Left lobe of liver (tissue), 2 donors: ENCODE measurements at regions not wholly inside any gene's neighbourhood (a gene's known extent, or its start where the extent isn't known, plus 50 kb on each side); places are given as distances from the start of the nearest gene placed in this dataset.
"Not testable (repeated sequence)": the region's sequence is repeated elsewhere in the genome, so short reads cannot be mapped to it uniquely, and the experiment has no call there.

Experiments used
- ATAC-seq: fragments of 200-7000 bp; cut with Tn5 transposase; one replicate; pipeline ENCODE4 v1.9.1; 2020; ENCODE audit warnings: mild to moderate bottlenecking, moderate library complexity
- DNase-seq: peaks from one replicate; pipeline ENCODE4 v3.0.0-alpha.2; 2020; ENCODE audit warnings: low spot score
- donor health status: DM: no; HTN: no; CAD: no; lungs with moderate emphysema.
- donor health status: DM: no; HTN: yes; CAD: no.

- DNase-seq, result peak; percentile 12
- ATAC-seq, result no peak
Observed at GRCh38 chr11:71334191-71334590, 81.8 kb upstream of the SHANK2 start.

- DNase-seq (no peak), ATAC-seq (no peak)
Observed at GRCh38 chr11:71333473-71333872, 81.1 kb upstream of the SHANK2 start.

GRCh38 chr11:71332447-71332846 is 80.1 kb upstream of the SHANK2 start:
- ATAC-seq, result no peak
- no peak for DNase-seq

GRCh38 chr11:71332046-71332445 is 79.7 kb upstream of the SHANK2 start:
- no peak for ATAC-seq
- DNase-seq, result no peak

- DNase-seq (no peak), ATAC-seq (no peak)
Observed at GRCh38 chr11:71331631-71332030, 79.3 kb upstream of the SHANK2 start.

GRCh38 chr11:71330996-71331395 is 78.6 kb upstream of the SHANK2 start:
- ATAC-seq, result no peak
- DNase-seq, result no peak

GRCh38 chr11:71330349-71330748 is 78.0 kb upstream of the SHANK2 start:
- ATAC-seq, result no peak
- no peak for DNase-seq

GRCh38 chr11:71329786-71330185 is 77.4 kb upstream of the SHANK2 start:
- DNase-seq (no peak), ATAC-seq (no peak)

- no peak for DNase-seq
Observed at GRCh38 chr11:71329165-71329510, 76.8 kb upstream of the SHANK2 start.

GRCh38 chr11:71327156-71328085 is 75.0 kb upstream of the SHANK2 start:
- no peak for ATAC-seq
- DNase-seq, result no peak

More at GRCh38 chr11:71329165-71329510, 76.8 kb upstream of the SHANK2 start:
- ATAC-seq, result no peak

- DNase-seq (no peak), ATAC-seq (no peak)
Observed at GRCh38 chr11:71326328-71326940, 74.1 kb upstream of the SHANK2 start.

- no peak for ATAC-seq
- DNase-seq, result no peak
Observed at GRCh38 chr11:71325418-71326327, 73.3 kb upstream of the SHANK2 start.

GRCh38 chr11:71324788-71325417 is 72.5 kb upstream of the SHANK2 start:
- no peak for DNase-seq
- no peak for ATAC-seq

GRCh38 chr11:71323876-71324526 is 71.6 kb upstream of the SHANK2 start:
- no peak for ATAC-seq
- no peak for DNase-seq

- ATAC-seq, result no peak
Observed at GRCh38 chr11:71322861-71323582, 70.6 kb upstream of the SHANK2 start.

GRCh38 chr11:71322192-71322735 is 69.9 kb upstream of the SHANK2 start:
- DNase-seq, result no peak
- peak; percentile 66 for ATAC-seq

More at GRCh38 chr11:71322861-71323582, 70.6 kb upstream of the SHANK2 start:
- DNase-seq, result no peak

GRCh38 chr11:71321433-71322191 is 69.2 kb upstream of the SHANK2 start:
- ATAC-seq (peak; percentile 37), DNase-seq (no peak)

GRCh38 chr11:71316701-71317100 is 64.3 kb upstream of the SHANK2 start:
- no peak for ATAC-seq
- no peak for DNase-seq

- DNase-seq, result peak; percentile 19
- not testable (repeated sequence) for ATAC-seq
Observed at GRCh38 chr11:71312616-71313015, 60.2 kb upstream of the SHANK2 start.
